Spleen (tissue), 7 donors: ENCODE measurements at regions not wholly inside any gene's neighbourhood (a gene's known extent, or its start where the extent isn't known, plus 50 kb on each side); places are given as distances from the start of the nearest gene placed in this dataset.

Experiments used
- POLR2A ChIP-seq, 3 donors: fragments of 450-650 bp; IDR thresholded peaks; one replicate each; pipeline ENCODE4 v1.5.1; 2017; ENCODE audit warnings: antibody characterized with exemption in 3 of 3, mild to moderate bottlenecking in 1 of 3
- POLR2AphosphoS5 ChIP-seq, 3 donors: sonication (generic); formaldehyde crosslinking; IDR thresholded peaks; one replicate each; pipeline ENCODE4 v1.5.1; 2017; ENCODE audit warnings: antibody characterized with exemption in 3 of 3
- TF ChIP-seq, protein P1 (sequence below), 11 experiments: fragments of 200-600 bp in 7 of 11; fragments of 450-650 bp in 4 of 11; sonication (generic) in 4 of 11; IDR thresholded peaks in 8 of 11; conservative IDR thresholded peaks in 3 of 11; 1 replicate in 7 of 11; 2 replicates in 4 of 11; pipeline versions ENCODE4 v1.4.0 to v1.8.0; 2016 to 2021; ENCODE audit warnings: antibody characterized with exemption in 11 of 11, inconsistent platforms in 4 of 11, mild to moderate bottlenecking in 1 of 11
- donor health status: DM: no; HTN: no; CAD: no; lungs with moderate emphysema.
- donor health status: DM: no; HTN: no; CAD: no.
- donor health status: DM: no; HTN: no; CAD: no.

DNA sequence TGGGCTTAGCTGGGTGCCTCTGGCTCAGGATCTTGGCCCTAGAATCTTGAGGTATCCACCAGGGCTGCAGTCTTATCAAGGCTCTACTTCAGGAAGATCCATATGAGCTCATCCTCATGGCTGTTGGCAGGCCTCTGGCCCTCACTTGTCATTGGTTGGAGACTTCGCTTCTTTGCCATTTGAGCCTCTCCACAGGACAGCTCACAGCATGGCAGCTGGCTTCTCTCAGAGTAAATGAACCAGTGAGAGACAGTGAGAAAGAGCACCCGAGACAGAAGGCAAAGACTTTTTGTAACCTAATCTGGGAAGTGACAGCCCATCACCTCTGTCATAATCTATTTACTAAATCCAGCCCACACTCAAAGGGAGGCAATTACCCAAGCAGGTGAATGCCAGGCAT, 236.8 kb downstream of the GPAT3 start:
- TF ChIP-seq, protein P1, sequence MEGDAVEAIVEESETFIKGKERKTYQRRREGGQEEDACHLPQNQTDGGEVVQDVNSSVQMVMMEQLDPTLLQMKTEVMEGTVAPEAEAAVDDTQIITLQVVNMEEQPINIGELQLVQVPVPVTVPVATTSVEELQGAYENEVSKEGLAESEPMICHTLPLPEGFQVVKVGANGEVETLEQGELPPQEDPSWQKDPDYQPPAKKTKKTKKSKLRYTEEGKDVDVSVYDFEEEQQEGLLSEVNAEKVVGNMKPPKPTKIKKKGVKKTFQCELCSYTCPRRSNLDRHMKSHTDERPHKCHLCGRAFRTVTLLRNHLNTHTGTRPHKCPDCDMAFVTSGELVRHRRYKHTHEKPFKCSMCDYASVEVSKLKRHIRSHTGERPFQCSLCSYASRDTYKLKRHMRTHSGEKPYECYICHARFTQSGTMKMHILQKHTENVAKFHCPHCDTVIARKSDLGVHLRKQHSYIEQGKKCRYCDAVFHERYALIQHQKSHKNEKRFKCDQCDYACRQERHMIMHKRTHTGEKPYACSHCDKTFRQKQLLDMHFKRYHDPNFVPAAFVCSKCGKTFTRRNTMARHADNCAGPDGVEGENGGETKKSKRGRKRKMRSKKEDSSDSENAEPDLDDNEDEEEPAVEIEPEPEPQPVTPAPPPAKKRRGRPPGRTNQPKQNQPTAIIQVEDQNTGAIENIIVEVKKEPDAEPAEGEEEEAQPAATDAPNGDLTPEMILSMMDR (IDR thresholded peaks at IDR 0.05 in 8 of 11, conservative IDR thresholded peaks at IDR 0.05 in 3 of 11), result no peak
- no peak for TF ChIP-seq POLR2A (IDR thresholded peaks at IDR 0.05)
- TF ChIP-seq POLR2AphosphoS5 (IDR thresholded peaks at IDR 0.05), result no peak
